GM12865 (cell line): ENCODE measurements at regions not wholly inside any gene's neighbourhood (a gene's known extent, or its start where the extent isn't known, plus 50 kb on each side); places are given as distances from the start of the nearest gene placed in this dataset.

ENCODE experiments used
- DNase-seq: peaks from one replicate; pipeline ENCODE4 v3.0.0; 2010; ENCODE audit warnings: low read depth
- H3K4me3 ChIP-seq: 2 replicates; pipeline ENCODE4 v1.5.1; 2011; ENCODE audit warnings: mild to moderate bottlenecking, low read depth, low read length, control low read depth
- TF ChIP-seq, protein P1 (sequence below): IDR thresholded peaks from 2 replicates; pipeline ENCODE4 v1.5.1; 2011; ENCODE audit warnings: low read length, control low read depth, low read depth, inconsistent platforms; ENCODE audit not compliant: insufficient read depth; ENCODE audit errors: missing control alignments

DNA sequence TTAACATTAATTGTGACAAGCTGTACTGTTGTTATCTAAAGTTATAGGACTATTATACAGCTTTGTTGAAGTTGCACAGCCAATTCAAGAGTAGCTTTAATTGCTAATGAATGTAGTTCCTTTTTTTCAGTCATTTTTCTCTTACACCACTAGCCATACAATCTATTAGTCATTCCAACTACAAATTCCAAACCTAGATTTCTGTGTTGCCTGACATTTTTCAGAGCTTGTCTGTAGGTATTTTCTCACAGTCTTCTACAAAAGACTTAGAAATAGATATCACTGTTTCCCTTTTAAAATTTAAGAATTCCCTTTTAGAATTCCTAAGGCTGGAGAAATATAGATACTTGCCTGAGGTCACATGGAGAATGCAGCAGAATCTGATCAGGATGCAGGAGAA lies 307.0 kb upstream of the HS3ST1 start:
- no peak overlapping the region for H3K4me3 ChIP-seq
- TF ChIP-seq, protein P1, sequence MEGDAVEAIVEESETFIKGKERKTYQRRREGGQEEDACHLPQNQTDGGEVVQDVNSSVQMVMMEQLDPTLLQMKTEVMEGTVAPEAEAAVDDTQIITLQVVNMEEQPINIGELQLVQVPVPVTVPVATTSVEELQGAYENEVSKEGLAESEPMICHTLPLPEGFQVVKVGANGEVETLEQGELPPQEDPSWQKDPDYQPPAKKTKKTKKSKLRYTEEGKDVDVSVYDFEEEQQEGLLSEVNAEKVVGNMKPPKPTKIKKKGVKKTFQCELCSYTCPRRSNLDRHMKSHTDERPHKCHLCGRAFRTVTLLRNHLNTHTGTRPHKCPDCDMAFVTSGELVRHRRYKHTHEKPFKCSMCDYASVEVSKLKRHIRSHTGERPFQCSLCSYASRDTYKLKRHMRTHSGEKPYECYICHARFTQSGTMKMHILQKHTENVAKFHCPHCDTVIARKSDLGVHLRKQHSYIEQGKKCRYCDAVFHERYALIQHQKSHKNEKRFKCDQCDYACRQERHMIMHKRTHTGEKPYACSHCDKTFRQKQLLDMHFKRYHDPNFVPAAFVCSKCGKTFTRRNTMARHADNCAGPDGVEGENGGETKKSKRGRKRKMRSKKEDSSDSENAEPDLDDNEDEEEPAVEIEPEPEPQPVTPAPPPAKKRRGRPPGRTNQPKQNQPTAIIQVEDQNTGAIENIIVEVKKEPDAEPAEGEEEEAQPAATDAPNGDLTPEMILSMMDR, result no peak
- no peak for DNase-seq

DNA sequence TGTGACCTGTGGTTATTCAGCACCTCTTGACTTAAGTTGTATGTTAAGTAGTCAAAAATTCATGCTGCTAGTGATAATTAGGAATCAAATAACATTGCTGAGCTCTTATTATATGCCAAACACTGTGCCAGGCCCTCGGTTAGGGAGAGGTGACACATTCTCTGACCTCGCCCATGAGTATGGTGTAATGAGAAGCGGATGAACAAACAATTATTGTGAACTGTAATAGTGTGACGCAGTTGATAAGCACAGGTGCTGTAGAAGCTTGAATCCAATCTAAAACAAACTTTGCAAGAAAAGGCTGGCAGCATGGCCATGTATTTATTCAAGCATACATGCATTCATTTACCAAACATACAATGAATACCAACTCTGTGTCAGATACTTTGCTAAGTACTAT lies 303.5 kb upstream of the HS3ST1 start:
- TF ChIP-seq, protein P1, result no peak
- DNase-seq, result no peak

DNA sequence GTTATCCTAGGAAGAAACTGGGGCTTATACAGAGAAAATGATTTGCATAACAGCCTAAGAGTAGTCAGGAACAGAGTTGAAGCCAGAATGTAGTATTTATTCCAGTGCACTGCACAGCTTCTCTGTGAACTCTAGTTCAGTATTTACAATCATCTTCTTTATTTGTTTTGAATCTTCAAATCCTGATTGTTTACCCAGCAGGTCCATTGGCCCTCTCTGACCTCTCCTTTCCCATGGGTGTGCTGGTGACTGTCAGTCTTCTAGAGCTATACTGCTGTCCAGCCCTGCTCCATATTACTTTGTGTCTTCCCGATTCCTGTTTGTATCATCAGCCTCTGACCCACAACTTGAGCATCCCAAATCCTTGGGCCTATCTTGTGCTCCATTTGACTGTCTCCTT lies 301.9 kb upstream of the HS3ST1 start:
- TF ChIP-seq, protein P1, result no peak
- no peak for DNase-seq
- H3K4me3 ChIP-seq, result no peak overlapping the region

More for the DNA sequence above, 303.5 kb upstream of the HS3ST1 start:
- no peak overlapping the region for H3K4me3 ChIP-seq

DNA sequence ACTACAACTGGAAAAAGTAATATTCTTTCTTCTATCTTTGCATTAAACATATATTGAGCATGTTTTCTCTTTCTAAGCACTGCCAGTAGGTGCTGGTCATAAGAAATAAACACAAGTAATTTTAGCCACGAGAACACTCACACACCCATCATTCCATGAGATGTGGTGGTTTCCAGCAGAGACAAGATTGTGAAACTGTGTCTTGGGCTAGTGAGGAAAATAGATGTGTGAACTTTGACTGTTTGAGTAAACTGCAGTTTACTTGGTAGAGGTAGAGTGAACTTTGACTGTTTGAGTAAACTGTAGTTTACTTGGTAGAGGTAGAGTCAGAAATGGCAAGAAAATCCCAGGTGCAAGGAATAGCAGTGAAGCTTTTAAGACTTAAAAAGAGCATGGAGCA lies 300.9 kb upstream of the HS3ST1 start:
- TF ChIP-seq, protein P1, result no peak
- H3K4me3 ChIP-seq, result no peak overlapping the region
- no peak for DNase-seq

DNA sequence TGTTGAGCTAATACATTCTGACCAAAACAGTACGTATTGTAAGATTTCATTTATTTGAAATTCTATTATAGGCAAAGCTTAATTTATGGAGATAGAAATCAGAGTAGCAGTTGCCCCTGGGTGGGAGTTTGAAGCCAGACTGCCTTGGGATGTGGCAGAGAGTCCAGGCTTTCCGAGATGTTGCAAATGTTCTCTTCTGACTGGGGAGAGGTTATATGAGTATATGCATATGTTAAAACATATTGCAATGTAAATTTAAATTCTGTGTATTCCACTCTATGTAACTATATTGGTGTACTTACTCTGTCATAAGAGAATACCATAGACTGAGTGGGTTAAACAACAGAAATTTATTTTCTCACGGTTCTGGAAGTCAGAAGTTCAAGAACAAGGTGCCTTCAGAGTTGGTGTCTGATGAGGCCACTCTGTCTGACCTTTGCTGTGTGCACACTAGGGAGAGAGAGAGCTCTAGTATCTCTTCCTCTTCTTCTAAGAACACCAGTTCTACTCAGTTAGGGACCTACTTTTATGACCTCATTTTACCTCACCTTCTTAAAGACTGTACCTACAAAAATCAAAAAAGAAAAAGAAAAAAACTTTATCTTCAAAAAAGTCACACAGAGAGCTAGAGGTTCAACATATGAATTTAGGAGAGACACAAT lies 299.3 kb upstream of the HS3ST1 start:
- TF ChIP-seq, protein P1, result no peak
- no peak for DNase-seq

DNA sequence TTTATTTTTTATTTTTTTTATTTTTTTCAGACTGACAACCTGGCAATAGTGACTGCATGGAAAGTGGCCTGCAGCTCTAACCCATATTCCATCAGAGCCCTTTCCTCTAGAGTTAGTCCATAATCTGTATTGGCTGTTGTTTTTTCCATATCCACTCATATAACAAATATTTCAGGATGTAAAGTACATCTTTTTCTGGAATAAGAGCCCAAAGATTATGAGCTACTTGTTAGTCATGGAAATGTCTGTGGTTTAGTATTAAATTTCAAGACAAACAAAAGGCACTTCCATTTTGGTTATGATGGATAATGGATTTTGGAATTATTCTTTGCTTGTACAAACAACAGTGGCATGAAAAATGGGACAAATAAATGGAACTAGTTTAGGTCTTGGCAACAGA lies 296.0 kb upstream of the HS3ST1 start:
- TF ChIP-seq, protein P1, result no peak
- H3K4me3 ChIP-seq, result no peak overlapping the region
- no peak for DNase-seq

More for the DNA sequence above, 299.3 kb upstream of the HS3ST1 start:
- H3K4me3 ChIP-seq, result no peak overlapping the region

DNA sequence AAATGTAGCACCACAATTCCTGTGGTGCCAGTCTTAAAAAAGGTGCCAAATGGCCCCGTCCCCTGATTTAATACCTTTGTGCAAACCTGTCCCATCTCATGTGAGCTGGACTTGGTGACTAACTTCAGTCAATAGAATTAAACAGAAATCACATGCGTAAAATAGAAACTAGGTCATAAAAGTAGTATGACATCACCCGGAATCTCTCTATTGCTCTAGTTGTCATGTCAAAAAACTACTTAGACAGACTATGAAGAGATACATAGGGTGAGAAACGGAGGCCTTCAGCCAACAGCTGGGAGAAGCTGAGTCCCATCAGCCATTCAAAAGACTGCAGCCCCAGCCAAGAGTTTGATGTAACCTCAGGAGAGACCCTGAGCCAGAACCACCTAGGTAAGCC lies 293.5 kb upstream of the HS3ST1 start:
- no peak overlapping the region for H3K4me3 ChIP-seq
- TF ChIP-seq, protein P1, result no peak
- DNase-seq, result no peak
